PFSK-1 (cell line): ENCODE measurements at regions not wholly inside any gene's neighbourhood (a gene's known extent, or its start where the extent isn't known, plus 50 kb on each side); places are given as distances from the start of the nearest gene placed in this dataset.

Experiments
- FOXP2 ChIP-seq: optimal IDR thresholded peaks from 2 replicates; pipeline ENCODE3; 2011; ENCODE audit warnings: borderline replicate concordance, control low read depth, inconsistent platforms; ENCODE audit not compliant: insufficient read depth; ENCODE audit errors: extremely low read length, extremely low read depth
- POLR2AphosphoS5 ChIP-seq: IDR thresholded peaks from 2 replicates; pipeline ENCODE4 v1.6.1; 2012; ENCODE audit warnings: low read depth, mild to moderate bottlenecking, control low read depth, low read length, moderate library complexity
- REST ChIP-seq, 2 experiments: IDR thresholded peaks; 2 replicates each; pipeline versions ENCODE4 v1.6.1 to v1.8.0; 2011 to 2012; ENCODE audit warnings: low read depth in 2 of 2, low read length in 2 of 2, control low read depth in 1 of 2, inconsistent platforms in 1 of 2, mild to moderate bottlenecking in 1 of 2, moderate library complexity in 1 of 2; ENCODE audit not compliant: insufficient read depth in 1 of 2
- SIN3A ChIP-seq: IDR thresholded peaks from 2 replicates; pipeline ENCODE4 v1.6.1; 2012; ENCODE audit warnings: mild to moderate bottlenecking, low read length, moderate library complexity, borderline replicate concordance; ENCODE audit not compliant: insufficient read depth
- TAF1 ChIP-seq: IDR thresholded peaks from 2 replicates; pipeline ENCODE4 v1.6.1; 2012; ENCODE audit warnings: low read length, control low read depth, borderline replicate concordance; ENCODE audit not compliant: insufficient read depth

DNA sequence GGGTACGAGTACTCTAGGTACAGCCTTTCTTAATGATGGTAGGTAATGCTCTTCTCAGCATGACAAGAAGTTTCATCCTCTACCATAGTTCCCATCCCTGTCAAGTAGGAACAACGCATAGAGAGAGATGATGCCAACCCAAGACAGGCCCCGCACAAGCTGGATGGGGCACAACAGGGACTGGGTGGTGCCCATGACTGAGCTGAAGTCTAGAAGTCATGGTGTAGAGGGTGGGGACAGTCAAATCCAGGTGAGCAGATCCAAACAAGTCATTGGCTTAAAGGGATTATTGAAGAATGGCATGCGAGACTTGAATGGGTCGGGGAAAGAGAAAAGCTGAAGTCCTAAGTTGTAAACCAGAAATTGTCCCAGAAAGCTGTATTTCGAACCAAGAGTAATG is 84.2 kb upstream of the MDM1 start:
- TF ChIP-seq REST (IDR thresholded peaks at IDR 0.05; ENCODE audit: insufficient read depth in 1 of 2, low read depth in 2 of 2, low read length in 2 of 2) (no peak), TAF1 (no peak), FOXP2 (no peak), SIN3A (no peak), POLR2AphosphoS5 (no peak)

- TF ChIP-seq TAF1 (no peak), FOXP2 (no peak), SIN3A (no peak), POLR2AphosphoS5 (no peak)
Measured at GRCh38 chr12:68416826-68417225, 84.7 kb upstream of the MDM1 start.

DNA sequence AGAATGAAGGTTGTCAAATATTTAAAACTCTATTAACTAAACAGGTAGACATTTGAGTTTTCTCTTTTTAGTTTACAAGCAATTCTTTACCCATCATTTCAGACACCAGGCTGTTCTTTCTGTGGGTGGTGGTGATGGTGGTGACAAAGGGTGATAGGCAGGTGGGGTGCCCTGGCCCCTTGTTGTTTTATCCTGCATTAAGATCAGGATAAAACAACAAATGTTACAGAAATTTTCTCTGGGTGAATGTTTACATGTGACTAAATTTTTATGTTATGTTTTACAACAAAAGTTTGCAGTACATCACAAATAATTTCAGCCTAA is 85.9 kb upstream of the MDM1 start:
- no peak for TF ChIP-seq FOXP2
- no peak for TF ChIP-seq REST (IDR thresholded peaks at IDR 0.05; ENCODE audit: insufficient read depth in 1 of 2, low read depth in 2 of 2, low read length in 2 of 2)
- TF ChIP-seq POLR2AphosphoS5, result no peak

DNA sequence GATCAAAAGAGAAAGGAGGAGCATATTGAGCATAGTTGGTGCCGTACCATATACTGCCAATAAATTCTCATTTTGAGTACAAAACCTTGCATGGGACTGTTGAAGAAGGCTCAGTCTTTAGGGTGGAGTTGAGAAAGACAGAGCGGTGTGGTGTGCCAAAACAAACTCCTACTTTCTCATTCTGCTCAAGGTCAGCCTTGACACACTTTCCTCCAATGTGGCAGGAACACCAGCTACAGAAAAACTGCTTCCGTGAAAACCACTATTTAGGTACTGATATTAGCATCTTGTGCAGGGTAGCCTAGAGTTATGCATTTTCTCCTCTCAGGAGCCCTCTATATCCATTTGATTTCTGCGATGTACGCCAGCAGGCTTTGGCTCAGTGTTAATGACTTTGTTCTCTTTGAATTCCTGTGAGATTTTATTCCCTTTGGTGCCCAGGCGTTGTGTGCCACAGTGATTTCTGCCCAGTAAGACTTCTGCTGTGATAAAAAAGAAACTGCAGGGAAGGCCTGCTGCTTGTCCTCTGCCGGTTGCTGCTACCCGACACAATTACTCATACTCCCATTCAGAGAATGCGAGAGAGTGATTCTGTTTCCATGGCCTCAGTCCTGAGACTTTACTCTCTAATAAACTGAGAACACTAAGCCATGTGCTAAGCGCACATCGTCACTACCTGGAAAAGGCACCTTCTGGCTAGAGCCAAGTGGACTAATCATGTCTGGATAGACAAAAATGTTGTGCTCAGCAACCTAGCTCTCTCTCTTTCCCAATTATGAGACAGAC is 88.3 kb upstream of the MDM1 start:
- TF ChIP-seq TAF1 (no peak), REST (IDR thresholded peaks at IDR 0.05; ENCODE audit: insufficient read depth in 1 of 2, low read depth in 2 of 2, low read length in 2 of 2) (no peak), FOXP2 (no peak), POLR2AphosphoS5 (no peak), SIN3A (no peak)

DNA sequence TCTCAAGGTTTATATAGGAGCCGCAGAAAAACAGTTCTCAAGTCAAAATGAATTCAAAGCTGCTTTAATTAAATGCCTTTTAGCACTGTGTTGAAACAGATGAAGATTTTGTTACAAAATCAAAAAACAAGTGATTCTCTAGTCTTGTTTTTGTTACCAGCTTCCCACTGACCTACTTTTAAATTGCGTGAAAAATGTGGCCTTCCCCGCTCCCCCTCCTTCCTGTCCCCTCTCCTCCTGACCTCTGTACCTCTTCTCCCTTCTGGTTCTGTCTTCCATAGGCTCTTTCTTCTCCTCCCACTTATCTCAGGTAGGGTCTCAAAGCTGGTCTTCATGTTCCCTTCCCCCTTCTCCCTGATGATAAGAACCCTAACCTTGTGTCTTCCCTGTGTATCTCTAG is 90.0 kb upstream of the MDM1 start:
- TF ChIP-seq SIN3A (no peak), FOXP2 (no peak), TAF1 (no peak), POLR2AphosphoS5 (no peak), REST (IDR thresholded peaks at IDR 0.05; ENCODE audit: insufficient read depth in 1 of 2, low read depth in 2 of 2, low read length in 2 of 2) (no peak)
